Hematopoietic multipotent progenitor cell treated with erythropoietin and hydrocortisone succinate and interleukin-3 and kit ligand, for 8 days (in vitro differentiated cells): ENCODE measurements at regions not wholly inside any gene's neighbourhood (a gene's known extent, or its start where the extent isn't known, plus 50 kb on each side); places are given as distances from the start of the nearest gene placed in this dataset.

ENCODE experiments used
- DNase-seq: peaks from one replicate; pipeline ENCODE4 v3.0.0-alpha.2; 2015

DNA sequence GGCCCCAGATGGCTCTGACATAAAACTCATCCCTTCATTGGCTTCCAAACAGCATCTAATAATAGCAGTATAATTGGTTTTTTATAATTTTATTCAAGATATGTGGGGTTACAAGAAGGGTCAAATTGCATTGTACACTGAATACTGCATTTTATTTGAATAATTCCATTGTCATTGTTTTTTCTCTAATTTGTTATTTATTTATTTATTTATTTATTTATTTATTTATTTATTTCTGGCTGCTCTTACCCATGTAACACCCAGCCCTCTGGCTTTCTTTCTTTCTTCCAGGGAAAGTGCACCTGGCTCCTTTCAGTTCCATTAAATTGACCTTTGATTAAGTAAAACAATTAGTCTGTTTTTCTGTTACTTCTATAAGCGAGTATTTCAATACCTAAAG, 210.1 kb downstream of the CDH9 start:
- no peak for DNase-seq

- DNase-seq, result no peak
These were observed 225.2 kb downstream of the CDH9 start for GRCh38 chr5:26813235-26813634.

- DNase-seq, result no peak
These were observed 225.7 kb downstream of the CDH9 start for GRCh38 chr5:26812714-26813113.

- no peak for DNase-seq
These were observed 230.9 kb downstream of the CDH9 start for GRCh38 chr5:26807231-26808199.

GRCh38 chr5:26805076-26805475, 233.3 kb downstream of the CDH9 start:
- DNase-seq, result no peak

DNA sequence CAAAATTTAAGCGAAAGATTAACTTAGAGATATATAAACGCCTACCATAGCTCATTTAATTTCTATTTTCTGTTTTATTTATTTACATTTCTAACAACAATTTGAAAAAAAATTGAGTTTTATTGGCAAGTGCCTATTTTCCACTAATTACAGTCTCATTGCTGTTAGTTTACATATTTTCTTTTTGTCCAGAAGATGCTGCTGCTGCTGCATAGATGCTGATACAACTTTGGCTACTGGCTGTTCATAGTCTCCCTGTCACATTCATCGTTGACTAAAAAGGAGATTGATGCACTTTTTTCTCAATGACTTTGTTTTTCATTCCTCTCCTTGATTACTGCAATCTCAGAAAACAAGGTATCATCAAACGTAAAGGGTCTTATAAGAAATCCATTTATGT, 235.4 kb downstream of the CDH9 start:
- no peak for DNase-seq

DNA sequence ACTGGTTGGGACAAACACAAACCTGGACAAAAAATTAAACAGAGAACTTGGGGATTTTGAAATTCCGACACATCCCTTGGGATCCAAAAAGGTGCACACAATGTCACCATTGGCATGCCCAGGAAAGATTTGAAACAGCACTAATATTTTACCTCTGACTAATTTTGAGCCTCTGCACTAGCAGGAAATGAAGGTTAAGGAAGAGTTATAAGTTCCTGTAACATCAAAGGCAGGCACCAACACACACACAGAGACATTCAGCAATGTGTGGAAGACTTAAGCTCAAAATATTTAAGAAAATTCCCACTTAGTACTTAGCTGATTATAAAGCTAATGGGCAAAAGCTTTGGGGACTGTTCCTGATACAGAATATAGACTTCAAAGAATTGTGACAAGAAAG, 247.0 kb downstream of the CDH9 start:
- DNase-seq, result no peak

DNA sequence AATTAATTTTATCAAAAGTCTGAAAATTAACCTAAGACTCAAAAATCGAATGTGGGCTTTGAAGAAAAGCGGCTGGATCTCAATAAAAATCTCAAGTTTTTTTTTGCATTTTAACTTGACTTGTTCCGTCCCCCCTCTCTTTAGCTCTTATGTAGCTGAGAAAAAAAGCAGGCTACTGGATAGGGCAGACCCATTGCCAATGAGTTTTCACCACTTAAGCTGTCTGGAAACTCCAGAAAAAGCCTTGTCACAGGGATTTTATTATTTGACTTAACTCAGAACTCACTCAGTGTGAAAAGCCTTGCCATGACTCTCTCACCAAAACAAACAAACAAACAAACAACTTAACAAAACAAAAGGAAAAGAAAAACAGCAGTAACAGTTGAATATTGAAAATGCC, 247.4 kb downstream of the CDH9 start:
- no peak for DNase-seq

GRCh38 chr5:26763215-26763614, 275.2 kb downstream of the CDH9 start:
- no peak for DNase-seq

DNA sequence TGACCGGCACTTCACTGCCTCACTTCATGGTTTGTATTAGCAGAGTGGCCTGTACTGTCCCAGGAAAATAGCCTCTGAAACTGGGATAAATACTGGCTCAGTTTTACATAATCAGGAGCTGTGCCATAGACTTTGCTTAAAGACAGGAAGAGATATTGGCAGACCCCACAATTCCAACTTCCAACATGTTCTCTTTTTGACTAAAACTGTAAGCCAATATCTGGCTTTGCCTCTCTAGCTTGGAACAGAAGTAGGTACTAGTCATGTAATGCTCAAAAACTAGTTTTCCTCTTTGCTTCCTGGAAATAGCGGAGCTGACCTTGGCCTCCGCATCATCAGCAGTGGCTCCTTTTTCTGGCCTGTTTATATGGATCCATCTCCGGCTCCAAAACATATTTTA, 276.9 kb downstream of the CDH9 start:
- no peak for DNase-seq

DNA sequence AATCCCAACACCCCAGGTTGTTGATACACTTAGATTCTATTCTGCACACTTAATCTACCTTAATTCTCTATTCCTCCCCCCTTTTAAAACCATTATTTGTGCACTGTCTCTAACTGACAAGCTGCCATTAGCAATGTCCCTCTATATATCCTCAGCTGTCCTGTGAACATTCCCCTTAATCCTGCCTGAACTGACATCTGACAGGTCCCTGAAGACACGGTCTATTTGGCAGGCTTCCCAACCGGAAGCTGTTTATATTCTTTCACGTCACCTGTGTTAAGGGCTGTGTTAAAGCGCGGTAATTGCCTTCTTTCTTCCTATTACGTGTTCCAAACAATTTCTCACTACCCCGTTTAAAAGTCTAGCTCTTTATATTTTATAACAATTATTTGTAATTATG, 277.3 kb downstream of the CDH9 start:
- no peak for DNase-seq

DNA sequence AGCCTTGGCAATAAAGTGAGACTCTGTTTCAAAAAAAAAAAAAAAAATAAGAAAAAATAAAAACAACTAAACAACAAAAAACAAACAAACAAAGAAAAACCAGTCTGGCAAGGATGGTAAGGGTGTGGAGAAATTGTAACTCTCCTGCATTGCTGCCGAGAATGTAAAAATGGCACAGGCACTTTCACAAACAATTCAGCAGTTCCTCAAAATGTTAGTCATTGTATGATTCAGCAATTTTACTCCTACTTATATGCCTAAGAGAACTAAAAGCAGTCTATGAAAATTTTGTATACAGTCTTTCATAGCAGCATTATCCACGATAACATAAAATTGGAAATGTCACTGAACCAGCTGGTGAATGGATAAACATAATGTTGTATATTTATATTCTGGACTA, 280.4 kb downstream of the CDH9 start:
- no peak for DNase-seq

GRCh38 chr5:26749829-26750228, 288.6 kb downstream of the CDH9 start:
- DNase-seq, result no peak

GRCh38 chr5:26740182-26740581, 298.2 kb downstream of the CDH9 start:
- no peak for DNase-seq

GRCh38 chr5:26737348-26738265, 300.8 kb downstream of the CDH9 start:
- no peak for DNase-seq

GRCh38 chr5:26727916-26728315, 310.5 kb downstream of the CDH9 start:
- DNase-seq, result no peak

DNA sequence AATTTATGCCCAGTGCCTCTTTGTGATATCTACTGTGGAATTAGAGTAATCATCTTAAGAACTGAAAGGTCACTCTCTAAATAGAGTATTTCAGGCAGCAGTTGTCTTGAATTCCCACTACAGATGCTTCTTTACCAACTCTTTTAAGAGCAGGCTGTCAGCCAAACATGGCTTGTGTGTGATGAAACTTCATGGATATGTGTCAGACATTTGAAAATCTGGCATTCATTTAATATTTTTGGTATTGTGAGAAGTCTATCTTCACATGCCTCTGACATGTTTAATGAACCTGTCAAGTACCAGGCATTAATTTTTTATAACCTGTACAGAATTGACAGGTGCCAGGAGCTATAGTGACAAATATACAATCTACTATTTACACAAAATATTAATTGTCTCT, 318.6 kb downstream of the CDH9 start:
- DNase-seq, result no peak

GRCh38 chr5:26700759-26701384, 337.5 kb downstream of the CDH9 start:
- DNase-seq, result peak; percentile 66

- no peak for DNase-seq
These were observed 345.4 kb downstream of the CDH9 start for GRCh38 chr5:26692952-26693351.

- DNase-seq, result no peak
These were observed 346.9 kb downstream of the CDH9 start for GRCh38 chr5:26691486-26691885.

- DNase-seq, result no peak
These were observed 347.9 kb downstream of the CDH9 start for GRCh38 chr5:26690511-26690910.

GRCh38 chr5:26681861-26682260, 356.5 kb downstream of the CDH9 start:
- DNase-seq, result no peak

GRCh38 chr5:26674846-26675245, 363.5 kb downstream of the CDH9 start:
- DNase-seq, result no peak
